Kidney glomerular epithelial cell (primary cell): ENCODE measurements at regions not wholly inside any gene's neighbourhood (a gene's known extent, or its start where the extent isn't known, plus 50 kb on each side); places are given as distances from the start of the nearest gene placed in this dataset.
A peak's percentile ranks its signal among the peaks of the same experiment; 100 is the strongest.
"Not testable (repeated sequence)": the region's sequence is repeated elsewhere in the genome, so short reads cannot be mapped to it uniquely, and the experiment has no call there.

Experiments
- DNase-seq: peaks from one replicate; lab custom pipeline; 2025; lab: John Stamatoyannopoulos, UW

DNA sequence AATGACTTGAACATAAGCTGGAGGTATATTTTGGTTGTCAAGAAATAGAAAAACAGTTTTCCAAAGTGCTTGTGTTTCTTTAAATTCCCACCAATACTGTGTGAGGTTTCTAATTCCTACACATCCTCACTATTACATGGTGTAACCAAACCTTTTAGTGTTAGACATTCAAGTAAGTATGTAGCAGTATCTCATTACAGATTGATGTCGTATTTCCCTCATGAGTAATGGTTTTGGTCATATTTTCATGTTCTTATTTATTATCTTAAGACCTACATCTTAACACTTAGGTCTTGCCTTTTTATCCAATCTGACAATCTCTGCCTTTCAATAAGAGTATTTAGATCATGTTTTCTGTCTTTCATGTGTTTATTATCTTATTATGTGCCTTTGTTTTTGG, 253.7 kb upstream of the ANXA10 start:
- DNase-seq, result no peak

- DNase-seq, result no peak
Measured at GRCh38 chr4:167842487-167842886, 249.8 kb upstream of the ANXA10 start.

DNA sequence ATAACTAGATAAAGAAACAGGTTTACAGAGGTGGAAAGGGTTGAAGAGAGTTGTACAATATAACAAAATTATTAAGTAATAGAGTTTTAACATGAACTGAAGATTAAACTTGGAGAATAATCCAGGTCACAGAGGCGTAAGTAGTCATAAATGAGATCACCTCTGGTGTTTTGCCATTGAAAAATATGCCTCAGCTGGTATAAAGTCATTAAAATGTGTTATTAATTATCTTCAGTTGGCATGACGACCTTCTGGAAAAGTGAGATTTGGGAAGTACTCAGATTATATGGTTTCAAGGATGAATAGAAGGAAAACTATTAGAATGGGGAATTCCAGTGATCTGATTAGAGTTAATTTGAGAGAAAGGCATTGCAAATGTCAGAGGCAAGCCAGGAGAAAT, 237.5 kb upstream of the ANXA10 start:
- no peak for DNase-seq

- not testable (repeated sequence) for DNase-seq
Measured at GRCh38 chr4:167858127-167858526, 234.2 kb upstream of the ANXA10 start.

DNA sequence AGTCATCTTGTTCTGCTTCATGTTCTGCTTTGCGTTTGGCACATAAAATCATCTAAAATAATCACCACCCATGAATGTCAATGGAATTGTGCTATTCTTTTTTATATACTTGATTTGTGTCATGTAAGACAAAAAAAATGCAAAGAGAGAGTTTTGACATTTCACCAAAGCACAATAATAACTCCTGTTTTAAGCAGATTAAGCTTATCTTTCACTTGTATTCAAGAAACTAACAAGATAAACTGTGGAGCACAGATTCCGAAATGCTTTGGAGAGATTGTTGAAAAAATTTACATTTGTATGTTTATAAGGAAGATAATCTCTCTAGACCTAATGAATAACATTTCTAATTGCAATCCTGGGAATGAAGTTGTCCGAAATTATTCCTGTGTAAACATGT, 225.1 kb upstream of the ANXA10 start:
- DNase-seq, result no peak

DNA sequence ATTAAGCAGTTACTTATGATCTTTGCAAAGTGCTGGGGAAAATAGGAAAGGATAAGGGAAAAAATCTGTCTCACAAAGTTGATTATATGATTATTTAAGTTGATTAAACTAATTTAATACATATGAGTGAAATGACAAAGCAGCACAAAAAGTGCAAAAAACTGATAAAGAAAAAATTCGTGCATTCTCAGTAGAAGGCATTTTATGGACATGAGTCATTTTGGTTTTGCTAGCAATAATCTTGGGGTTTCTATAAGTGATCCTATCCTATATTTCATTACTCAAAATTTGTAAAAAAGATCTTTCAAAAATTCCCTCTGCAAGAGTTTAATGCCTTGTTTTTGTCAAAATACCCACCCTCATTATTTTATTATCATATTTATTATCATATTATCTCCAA, 224.2 kb upstream of the ANXA10 start:
- DNase-seq, result no peak

DNA sequence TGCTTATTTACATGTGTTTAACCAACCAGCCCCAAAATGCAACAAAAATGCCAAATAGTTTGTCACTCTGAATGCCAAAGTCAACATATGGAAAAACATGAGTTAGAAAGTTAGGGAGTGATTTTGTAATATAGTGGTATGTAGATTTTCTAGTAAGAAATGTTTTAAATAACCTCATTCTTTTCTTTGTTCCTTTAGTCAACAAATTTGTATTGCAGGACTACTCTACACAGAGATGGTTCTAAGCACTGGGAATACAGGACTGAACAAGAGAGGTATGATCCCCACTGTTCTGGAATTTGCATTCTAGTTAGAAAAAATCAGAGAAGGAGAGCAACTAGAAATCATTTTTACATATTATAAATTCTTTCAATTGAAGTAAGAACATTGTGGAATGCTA, 218.8 kb upstream of the ANXA10 start:
- DNase-seq, result no peak

GRCh38 chr4:167876091-167876490, 216.2 kb upstream of the ANXA10 start:
- DNase-seq, result not testable (repeated sequence)

GRCh38 chr4:167877826-167878225, 214.5 kb upstream of the ANXA10 start:
- not testable (repeated sequence) for DNase-seq

GRCh38 chr4:167883266-167883665, 209.1 kb upstream of the ANXA10 start:
- no peak for DNase-seq

- DNase-seq, result no peak
Measured at GRCh38 chr4:167885071-167885470, 207.3 kb upstream of the ANXA10 start.

DNA sequence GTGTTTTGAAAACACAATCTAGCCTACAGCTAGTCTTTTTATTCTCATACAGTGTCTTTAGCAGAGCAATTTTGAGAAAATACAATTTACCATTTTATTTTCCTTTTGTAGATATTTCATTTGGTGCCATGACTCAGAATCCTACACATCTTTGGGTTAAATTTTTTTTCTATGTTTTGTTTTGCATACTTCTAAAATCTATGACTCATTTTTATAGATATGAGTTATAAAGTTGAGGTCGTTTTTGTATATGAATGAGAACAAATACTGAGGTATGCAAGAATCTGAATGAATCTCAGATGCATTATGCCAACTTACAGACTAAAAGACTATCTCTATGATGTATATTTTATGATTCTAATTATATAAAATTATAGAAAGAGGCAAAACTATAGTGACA, 206.5 kb upstream of the ANXA10 start:
- no peak for DNase-seq

DNA sequence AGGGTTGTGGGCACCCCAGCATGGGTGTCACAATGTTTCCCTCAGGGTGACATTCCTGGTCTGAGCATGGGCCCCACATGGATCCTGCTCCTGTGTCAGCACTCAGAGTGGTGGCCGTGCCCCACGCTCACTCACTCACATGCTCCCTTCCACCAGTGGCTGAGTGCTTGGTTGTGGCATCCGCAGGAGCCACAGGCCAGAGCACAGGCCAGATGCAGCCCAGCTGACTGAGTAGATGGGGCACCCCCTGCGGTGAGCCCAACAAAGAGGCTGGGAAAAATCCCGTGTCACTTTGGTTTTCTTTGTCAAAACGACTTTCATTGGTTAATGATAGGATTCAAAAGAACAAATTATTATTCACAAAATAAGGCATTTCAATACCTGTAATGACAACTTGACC, 204.6 kb upstream of the ANXA10 start:
- DNase-seq, result no peak

GRCh38 chr4:167890226-167890625, 202.1 kb upstream of the ANXA10 start:
- DNase-seq, result no peak

GRCh38 chr4:167893531-167893930, 198.8 kb upstream of the ANXA10 start:
- no peak for DNase-seq

GRCh38 chr4:167896260-167896659, 196.1 kb upstream of the ANXA10 start:
- DNase-seq, result not testable (repeated sequence)

- no peak for DNase-seq
Measured at GRCh38 chr4:167897116-167897515, 195.2 kb upstream of the ANXA10 start.

GRCh38 chr4:167903291-167903721, 189.0 kb upstream of the ANXA10 start:
- DNase-seq, result peak; percentile 64

GRCh38 chr4:167906851-167907250, 185.5 kb upstream of the ANXA10 start:
- no peak for DNase-seq

DNA sequence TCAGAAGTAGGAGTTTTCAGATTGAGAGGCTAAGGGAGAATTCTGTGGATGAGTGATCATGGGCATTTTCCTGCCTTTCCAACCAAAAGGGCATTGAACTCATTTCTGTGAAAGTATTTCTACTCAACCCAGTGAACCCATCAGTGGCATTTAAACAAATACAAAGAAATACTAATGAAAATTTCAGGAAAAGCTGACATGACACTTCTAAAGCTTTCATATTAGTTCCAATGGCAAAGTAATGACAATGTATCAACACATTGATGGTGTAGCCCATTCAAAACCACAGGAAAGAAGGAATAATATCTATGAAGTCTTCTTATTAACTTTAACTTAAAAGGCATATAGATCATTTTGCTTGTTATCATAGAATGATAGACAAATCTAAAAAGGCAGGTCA, 183.5 kb upstream of the ANXA10 start:
- no peak for DNase-seq

- DNase-seq, result not testable (repeated sequence)
Measured at GRCh38 chr4:167912535-167912934, 179.8 kb upstream of the ANXA10 start.

GRCh38 chr4:167918077-167918476, 174.3 kb upstream of the ANXA10 start:
- no peak for DNase-seq

DNA sequence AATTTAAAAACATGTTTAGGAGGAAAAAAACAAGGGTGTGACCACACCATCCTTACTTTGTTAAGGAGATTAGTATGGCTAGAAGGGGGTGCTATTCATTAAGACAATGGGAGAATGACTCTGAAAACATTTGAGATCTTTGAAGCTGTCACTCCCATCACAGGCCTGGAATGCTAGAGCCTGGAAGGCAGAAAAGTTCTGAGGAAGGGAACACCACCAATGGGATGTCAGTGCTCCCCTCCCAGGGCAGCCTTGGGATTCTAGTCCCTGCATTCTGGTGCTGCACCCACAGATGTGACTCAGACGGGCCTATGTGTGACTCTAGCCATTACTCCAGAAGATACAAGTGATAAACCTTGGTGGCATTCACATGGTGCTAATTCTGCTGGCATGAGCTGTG, 162.2 kb upstream of the ANXA10 start:
- no peak for DNase-seq

DNA sequence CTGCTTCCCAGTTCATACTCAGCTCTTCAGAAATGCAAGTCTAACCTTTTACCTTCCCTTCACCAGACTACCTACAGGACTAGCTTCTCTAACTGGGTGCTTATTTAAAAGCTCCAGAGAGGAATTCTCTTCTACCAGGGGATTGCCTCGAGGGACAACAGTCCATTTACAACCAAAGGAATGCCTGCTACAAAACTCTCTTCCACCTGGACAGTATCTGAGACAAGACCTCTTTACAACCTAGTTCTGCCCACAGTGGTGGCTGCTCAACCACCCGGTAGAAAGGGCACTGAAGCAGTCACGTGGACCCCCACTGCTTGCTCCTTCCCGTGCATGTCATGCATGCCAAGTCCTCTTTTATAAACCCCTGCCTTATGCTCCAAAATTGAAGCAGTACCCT, 158.1 kb upstream of the ANXA10 start:
- DNase-seq, result no peak
